GM23338 (cell line): ENCODE measurements at regions not wholly inside any gene's neighbourhood (a gene's known extent, or its start where the extent isn't known, plus 50 kb on each side); places are given as distances from the start of the nearest gene placed in this dataset.

Source experiments
- ATAC-seq: fragments of 200-7000 bp; cut with Tn5 transposase; 3 replicates; pipeline ENCODE4 v1.9.1; 2020
- DNase-seq: peaks from one replicate; pipeline ENCODE4 v3.0.0-alpha.2; 2015; ENCODE audit warnings: low spot score
- H2AFZ ChIP-seq: fragments of 200-600 bp; sonication (generic); 2 replicates; pipeline ENCODE4 v1.8.0; 2016; ENCODE audit warnings: antibody characterized with exemption, mild to moderate bottlenecking, moderate library complexity
- H3F3A ChIP-seq: fragments of 200-600 bp; sonication (generic); replicated peaks from 2 replicates; pipeline ENCODE4 v1.8.0; 2017; ENCODE audit warnings: antibody characterized with exemption, mixed run types, low read depth
- H3K27ac ChIP-seq: fragments of 200-600 bp; sonication (generic); 2 replicates; pipeline ENCODE4 v1.6.1; 2016; ENCODE audit warnings: low read depth
- H3K27me3 ChIP-seq: fragments of 200-600 bp; sonication (generic); 2 replicates; pipeline ENCODE4 v1.8.0; 2016; ENCODE audit warnings: mild to moderate bottlenecking, mixed run types, moderate library complexity; ENCODE audit not compliant: insufficient read depth
- H3K36me3 ChIP-seq: fragments of 200-600 bp; sonication (generic); 2 replicates; pipeline ENCODE4 v1.8.0; 2016; ENCODE audit warnings: mild to moderate bottlenecking; ENCODE audit not compliant: insufficient read depth
- H3K4me1 ChIP-seq: fragments of 200-600 bp; sonication (generic); 2 replicates; pipeline ENCODE4 v1.8.0; 2016; ENCODE audit warnings: mild to moderate bottlenecking, moderate library complexity; ENCODE audit not compliant: insufficient read depth
- H3K4me2 ChIP-seq: fragments of 200-600 bp; sonication (generic); 2 replicates; pipeline ENCODE4 v1.7.1; 2017; ENCODE audit warnings: mixed run types
- H3K4me3 ChIP-seq: fragments of 200-600 bp; sonication (generic); 2 replicates; pipeline ENCODE4 v1.6.1; 2016; ENCODE audit warnings: mixed run types
- H3K79me2 ChIP-seq: fragments of 200-600 bp; sonication (generic); replicated peaks from 2 replicates; pipeline ENCODE4 v1.8.0; 2017; ENCODE audit warnings: mild to moderate bottlenecking; ENCODE audit not compliant: insufficient read depth
- H3K9me2 ChIP-seq: fragments of 200-600 bp; sonication (generic); 2 replicates; pipeline ENCODE4 v1.8.0; 2017; ENCODE audit not compliant: insufficient read depth
- H4K20me1 ChIP-seq: fragments of 200-600 bp; sonication (generic); replicated peaks from 2 replicates; pipeline ENCODE4 v1.8.0; 2017; ENCODE audit warnings: mild to moderate bottlenecking; ENCODE audit not compliant: insufficient read depth
- H3K27ac Mint-ChIP-seq: 2 replicates; pipeline ENCODE4 v1.8.0; 2020; ENCODE audit warnings: inconsistent platforms, mild to moderate bottlenecking, moderate library complexity, mixed read lengths
- H3K27me3 Mint-ChIP-seq: 3 replicates; pipeline ENCODE4 v1.8.0; 2022; ENCODE audit warnings: low read depth, mild to moderate bottlenecking, moderate library complexity, mixed read lengths, inconsistent platforms; ENCODE audit not compliant: insufficient read depth, poor library complexity
- H3K36me3 Mint-ChIP-seq: 3 replicates; pipeline ENCODE4 v1.8.0; 2021; ENCODE audit warnings: low read depth, mild to moderate bottlenecking, inconsistent platforms, moderate library complexity, mixed read lengths
- H3K4me1 Mint-ChIP-seq: 3 replicates; pipeline ENCODE4 v1.8.0; 2020; ENCODE audit warnings: mild to moderate bottlenecking, inconsistent platforms, mixed read lengths
- H3K4me3 Mint-ChIP-seq: 3 replicates; pipeline ENCODE4 v1.8.0; 2021; ENCODE audit warnings: moderate library complexity, mild to moderate bottlenecking, inconsistent platforms, mixed read lengths
- H3K9me3 Mint-ChIP-seq: 3 replicates; pipeline ENCODE4 v1.8.0; 2020; ENCODE audit warnings: moderate library complexity, mild to moderate bottlenecking, inconsistent platforms, mixed read lengths
- ETS1 ChIP-seq: IDR thresholded peaks from 2 replicates; pipeline ENCODE4 v1.6.1; 2016; ENCODE audit warnings: antibody characterized with exemption
- JUNB ChIP-seq: IDR thresholded peaks from one replicate; pipeline ENCODE4 v1.6.1; 2016; ENCODE audit warnings: antibody characterized with exemption; ENCODE audit not compliant: unreplicated experiment
- NANOG ChIP-seq: IDR thresholded peaks from 2 replicates; pipeline ENCODE4 v1.6.1; 2016; ENCODE audit warnings: antibody characterized with exemption, borderline replicate concordance
- POLR2AphosphoS5 ChIP-seq: IDR thresholded peaks from 2 replicates; pipeline ENCODE4 v1.6.1; 2016; ENCODE audit warnings: antibody characterized with exemption, low read depth
- STAT1 ChIP-seq: IDR thresholded peaks from one replicate; pipeline ENCODE4 v1.6.1; 2016; ENCODE audit warnings: antibody characterized with exemption; ENCODE audit not compliant: unreplicated experiment
- ZNF114 ChIP-seq: fragments of 250-450 bp; sonication (Bioruptor Pico); IDR thresholded peaks from 2 replicates; pipeline ENCODE4 v1.5.0; 2020; ENCODE audit warnings: mild to moderate bottlenecking, moderate library complexity
- ZNF331 ChIP-seq: fragments of 250-450 bp; sonication (Bioruptor Pico); IDR thresholded peaks from 2 replicates; pipeline ENCODE4 v1.5.0; 2020; ENCODE audit warnings: low read depth, mild to moderate bottlenecking, moderate library complexity
- TF ChIP-seq, protein P1 (sequence below): IDR thresholded peaks from one replicate; pipeline ENCODE4 v1.6.1; 2018; ENCODE audit warnings: antibody characterized with exemption; ENCODE audit not compliant: unreplicated experiment
- TF ChIP-seq, protein P2 (sequence below): fragments of 250-450 bp; sonication (Bioruptor Pico); IDR thresholded peaks from 2 replicates; pipeline ENCODE4 v1.5.0; 2020; ENCODE audit warnings: mild to moderate bottlenecking, moderate library complexity

DNA sequence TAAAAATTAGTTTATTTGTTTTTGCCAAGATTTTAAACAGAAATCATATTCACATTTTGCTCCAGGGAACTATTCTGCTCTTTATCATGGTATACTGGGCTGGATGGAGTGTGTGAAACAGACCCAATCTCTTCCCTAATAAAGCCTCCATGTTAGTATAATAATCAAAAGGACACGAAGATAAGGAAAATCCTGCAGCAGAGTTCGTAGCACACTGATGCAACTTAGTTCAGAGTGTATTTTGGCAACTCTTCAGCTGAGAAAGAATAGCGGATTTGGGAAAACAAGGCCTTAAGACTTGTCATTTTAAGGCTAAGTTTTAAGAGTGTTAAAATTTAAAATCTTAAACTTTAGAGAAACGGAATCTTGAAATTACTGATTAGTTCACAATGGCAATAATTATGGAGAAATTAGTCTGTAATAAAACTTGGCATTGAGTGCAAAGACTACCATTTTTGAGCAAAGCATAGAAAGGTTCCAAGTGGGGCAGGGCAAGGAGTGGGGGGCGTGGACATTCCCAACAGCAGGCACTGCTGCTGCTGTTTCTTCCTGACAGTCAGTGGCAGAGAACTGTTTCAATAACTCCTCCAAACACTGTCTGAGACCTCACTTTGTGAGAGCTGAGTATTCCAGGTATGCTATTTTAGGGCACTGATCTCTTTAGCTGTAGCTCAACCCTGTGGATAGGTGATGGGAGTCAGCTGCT is 225.0 kb downstream of the HRH4 start:
- Histone ChIP-seq H3K4me3 (no peak overlapping the region), H3K9me2 (peaks cover 8% of the 10 kb centered on the region; the same call in 1 of the 2 replicates), H3K4me1 (no peaks in the 10 kb centered on the region), H3K27me3 (no peaks in the 10 kb centered on the region), H3K79me2 (no peaks in the 10 kb centered on the region), H3K27ac (no peak overlapping the region), H3K36me3 (no peaks in the 10 kb centered on the region), H3K4me2 (no peak overlapping the region), H3F3A (no peaks in the 10 kb centered on the region), H4K20me1 (no peaks in the 10 kb centered on the region), H2AFZ (peak overlapping the region; percentile 28; the same call in 1 of the 2 replicates)
- ATAC-seq, result no peak
- Mint-ChIP-seq H3K27me3 (peaks cover 2% of the 10 kb centered on the region), H3K36me3 (no peaks in the 10 kb centered on the region), H3K27ac (no peak overlapping the region), H3K4me3 (no peak overlapping the region), H3K9me3 (no peaks in the 10 kb centered on the region), H3K4me1 (no peaks in the 10 kb centered on the region)
- DNase-seq, result no peak
- TF ChIP-seq, protein P1, sequence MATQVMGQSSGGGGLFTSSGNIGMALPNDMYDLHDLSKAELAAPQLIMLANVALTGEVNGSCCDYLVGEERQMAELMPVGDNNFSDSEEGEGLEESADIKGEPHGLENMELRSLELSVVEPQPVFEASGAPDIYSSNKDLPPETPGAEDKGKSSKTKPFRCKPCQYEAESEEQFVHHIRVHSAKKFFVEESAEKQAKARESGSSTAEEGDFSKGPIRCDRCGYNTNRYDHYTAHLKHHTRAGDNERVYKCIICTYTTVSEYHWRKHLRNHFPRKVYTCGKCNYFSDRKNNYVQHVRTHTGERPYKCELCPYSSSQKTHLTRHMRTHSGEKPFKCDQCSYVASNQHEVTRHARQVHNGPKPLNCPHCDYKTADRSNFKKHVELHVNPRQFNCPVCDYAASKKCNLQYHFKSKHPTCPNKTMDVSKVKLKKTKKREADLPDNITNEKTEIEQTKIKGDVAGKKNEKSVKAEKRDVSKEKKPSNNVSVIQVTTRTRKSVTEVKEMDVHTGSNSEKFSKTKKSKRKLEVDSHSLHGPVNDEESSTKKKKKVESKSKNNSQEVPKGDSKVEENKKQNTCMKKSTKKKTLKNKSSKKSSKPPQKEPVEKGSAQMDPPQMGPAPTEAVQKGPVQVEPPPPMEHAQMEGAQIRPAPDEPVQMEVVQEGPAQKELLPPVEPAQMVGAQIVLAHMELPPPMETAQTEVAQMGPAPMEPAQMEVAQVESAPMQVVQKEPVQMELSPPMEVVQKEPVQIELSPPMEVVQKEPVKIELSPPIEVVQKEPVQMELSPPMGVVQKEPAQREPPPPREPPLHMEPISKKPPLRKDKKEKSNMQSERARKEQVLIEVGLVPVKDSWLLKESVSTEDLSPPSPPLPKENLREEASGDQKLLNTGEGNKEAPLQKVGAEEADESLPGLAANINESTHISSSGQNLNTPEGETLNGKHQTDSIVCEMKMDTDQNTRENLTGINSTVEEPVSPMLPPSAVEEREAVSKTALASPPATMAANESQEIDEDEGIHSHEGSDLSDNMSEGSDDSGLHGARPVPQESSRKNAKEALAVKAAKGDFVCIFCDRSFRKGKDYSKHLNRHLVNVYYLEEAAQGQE, result no peak
- TF ChIP-seq ZNF331 (CRISPR knock-in tag), result no peak
- no peak for TF ChIP-seq POLR2AphosphoS5
- no peak for TF ChIP-seq JUNB
- TF ChIP-seq, protein P2, sequence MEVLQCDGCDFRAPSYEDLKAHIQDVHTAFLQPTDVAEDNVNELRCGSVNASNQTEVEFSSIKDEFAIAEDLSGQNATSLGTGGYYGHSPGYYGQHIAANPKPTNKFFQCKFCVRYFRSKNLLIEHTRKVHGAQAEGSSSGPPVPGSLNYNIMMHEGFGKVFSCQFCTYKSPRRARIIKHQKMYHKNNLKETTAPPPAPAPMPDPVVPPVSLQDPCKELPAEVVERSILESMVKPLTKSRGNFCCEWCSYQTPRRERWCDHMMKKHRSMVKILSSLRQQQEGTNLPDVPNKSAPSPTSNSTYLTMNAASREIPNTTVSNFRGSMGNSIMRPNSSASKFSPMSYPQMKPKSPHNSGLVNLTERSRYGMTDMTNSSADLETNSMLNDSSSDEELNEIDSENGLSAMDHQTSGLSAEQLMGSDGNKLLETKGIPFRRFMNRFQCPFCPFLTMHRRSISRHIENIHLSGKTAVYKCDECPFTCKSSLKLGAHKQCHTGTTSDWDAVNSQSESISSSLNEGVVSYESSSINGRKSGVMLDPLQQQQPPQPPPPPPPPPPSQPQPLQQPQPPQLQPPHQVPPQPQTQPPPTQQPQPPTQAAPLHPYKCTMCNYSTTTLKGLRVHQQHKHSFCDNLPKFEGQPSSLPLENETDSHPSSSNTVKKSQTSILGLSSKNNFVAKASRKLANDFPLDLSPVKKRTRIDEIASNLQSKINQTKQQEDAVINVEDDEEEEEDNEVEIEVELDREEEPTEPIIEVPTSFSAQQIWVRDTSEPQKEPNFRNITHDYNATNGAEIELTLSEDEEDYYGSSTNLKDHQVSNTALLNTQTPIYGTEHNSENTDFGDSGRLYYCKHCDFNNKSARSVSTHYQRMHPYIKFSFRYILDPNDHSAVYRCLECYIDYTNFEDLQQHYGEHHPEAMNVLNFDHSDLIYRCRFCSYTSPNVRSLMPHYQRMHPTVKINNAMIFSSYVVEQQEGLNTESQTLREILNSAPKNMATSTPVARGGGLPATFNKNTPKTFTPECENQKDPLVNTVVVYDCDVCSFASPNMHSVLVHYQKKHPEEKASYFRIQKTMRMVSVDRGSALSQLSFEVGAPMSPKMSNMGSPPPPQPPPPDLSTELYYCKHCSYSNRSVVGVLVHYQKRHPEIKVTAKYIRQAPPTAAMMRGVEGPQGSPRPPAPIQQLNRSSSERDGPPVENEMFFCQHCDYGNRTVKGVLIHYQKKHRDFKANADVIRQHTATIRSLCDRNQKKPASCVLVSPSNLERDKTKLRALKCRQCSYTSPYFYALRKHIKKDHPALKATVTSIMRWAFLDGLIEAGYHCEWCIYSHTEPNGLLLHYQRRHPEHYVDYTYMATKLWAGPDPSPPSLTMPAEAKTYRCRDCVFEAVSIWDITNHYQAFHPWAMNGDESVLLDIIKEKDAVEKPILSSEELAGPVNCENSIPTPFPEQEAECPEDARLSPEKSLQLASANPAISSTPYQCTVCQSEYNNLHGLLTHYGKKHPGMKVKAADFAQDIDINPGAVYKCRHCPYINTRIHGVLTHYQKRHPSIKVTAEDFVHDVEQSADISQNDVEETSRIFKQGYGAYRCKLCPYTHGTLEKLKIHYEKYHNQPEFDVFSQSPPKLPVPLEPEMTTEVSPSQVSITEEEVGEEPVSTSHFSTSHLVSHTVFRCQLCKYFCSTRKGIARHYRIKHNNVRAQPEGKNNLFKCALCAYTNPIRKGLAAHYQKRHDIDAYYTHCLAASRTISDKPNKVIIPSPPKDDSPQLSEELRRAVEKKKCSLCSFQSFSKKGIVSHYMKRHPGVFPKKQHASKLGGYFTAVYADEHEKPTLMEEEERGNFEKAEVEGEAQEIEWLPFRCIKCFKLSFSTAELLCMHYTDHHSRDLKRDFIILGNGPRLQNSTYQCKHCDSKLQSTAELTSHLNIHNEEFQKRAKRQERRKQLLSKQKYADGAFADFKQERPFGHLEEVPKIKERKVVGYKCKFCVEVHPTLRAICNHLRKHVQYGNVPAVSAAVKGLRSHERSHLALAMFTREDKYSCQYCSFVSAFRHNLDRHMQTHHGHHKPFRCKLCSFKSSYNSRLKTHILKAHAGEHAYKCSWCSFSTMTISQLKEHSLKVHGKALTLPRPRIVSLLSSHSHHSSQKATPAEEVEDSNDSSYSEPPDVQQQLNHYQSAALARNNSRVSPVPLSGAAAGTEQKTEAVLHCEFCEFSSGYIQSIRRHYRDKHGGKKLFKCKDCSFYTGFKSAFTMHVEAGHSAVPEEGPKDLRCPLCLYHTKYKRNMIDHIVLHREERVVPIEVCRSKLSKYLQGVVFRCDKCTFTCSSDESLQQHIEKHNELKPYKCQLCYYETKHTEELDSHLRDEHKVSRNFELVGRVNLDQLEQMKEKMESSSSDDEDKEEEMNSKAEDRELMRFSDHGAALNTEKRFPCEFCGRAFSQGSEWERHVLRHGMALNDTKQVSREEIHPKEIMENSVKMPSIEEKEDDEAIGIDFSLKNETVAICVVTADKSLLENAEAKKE (CRISPR knock-in tag), result no peak
- no peak for TF ChIP-seq ETS1
- no peak for TF ChIP-seq STAT1
- no peak for TF ChIP-seq NANOG
- no peak for TF ChIP-seq ZNF114 (CRISPR knock-in tag)
